GM18517 (cell line): ENCODE measurements at regions not wholly inside any gene's neighbourhood (a gene's known extent, or its start where the extent isn't known, plus 50 kb on each side); places are given as distances from the start of the nearest gene placed in this dataset.

ENCODE experiments used
- ATAC-seq: cut with Tn5 transposase; IDR thresholded peaks from one replicate; pipeline ENCODE4 v1.9.1; 2021; ENCODE audit warnings: mild to moderate bottlenecking, moderate library complexity; ENCODE audit not compliant: unreplicated experiment

- ATAC-seq, result no peak
Observed at GRCh38 chr18:56042915-56043536, 455.0 kb upstream of the TCF4 start.

- no peak for ATAC-seq
Observed at GRCh38 chr18:56038171-56039030, 450.4 kb upstream of the TCF4 start.

- ATAC-seq, result no peak
Observed at GRCh38 chr18:56036741-56037140, 448.7 kb upstream of the TCF4 start.

- no peak for ATAC-seq
Observed at GRCh38 chr18:56035546-56035945, 447.6 kb upstream of the TCF4 start.

- no peak for ATAC-seq
Observed at GRCh38 chr18:56034949-56035348, 447.0 kb upstream of the TCF4 start.

GRCh38 chr18:56030060-56030459, 442.1 kb upstream of the TCF4 start:
- ATAC-seq, result no peak

- ATAC-seq, result no peak
Observed at GRCh38 chr18:56028514-56028913, 440.5 kb upstream of the TCF4 start.

- no peak for ATAC-seq
Observed at GRCh38 chr18:56026509-56026908, 438.5 kb upstream of the TCF4 start.

- ATAC-seq, result no peak
Observed at GRCh38 chr18:56021809-56022195, 433.8 kb upstream of the TCF4 start.

- no peak for ATAC-seq
Observed at GRCh38 chr18:56021136-56021808, 433.3 kb upstream of the TCF4 start.

- no peak for ATAC-seq
Observed at GRCh38 chr18:56019908-56020307, 431.9 kb upstream of the TCF4 start.

GRCh38 chr18:56019156-56019555, 431.2 kb upstream of the TCF4 start:
- no peak for ATAC-seq

GRCh38 chr18:56009411-56009810, 421.4 kb upstream of the TCF4 start:
- ATAC-seq, result no peak

GRCh38 chr18:56003720-56004088, 415.7 kb upstream of the TCF4 start:
- no peak for ATAC-seq

GRCh38 chr18:56003009-56003719, 415.2 kb upstream of the TCF4 start:
- ATAC-seq, result no peak

- ATAC-seq, result no peak
Observed at GRCh38 chr18:56001576-56001975, 413.6 kb upstream of the TCF4 start.

- no peak for ATAC-seq
Observed at GRCh38 chr18:56000041-56000440, 412.0 kb upstream of the TCF4 start.

- ATAC-seq, result no peak
Observed at GRCh38 chr18:55999641-56000040, 411.6 kb upstream of the TCF4 start.

- ATAC-seq, result no peak
Observed at GRCh38 chr18:55998801-55999385, 410.9 kb upstream of the TCF4 start.

GRCh38 chr18:55998071-55998522, 410.1 kb upstream of the TCF4 start:
- ATAC-seq, result no peak

GRCh38 chr18:55997151-55997561, 409.2 kb upstream of the TCF4 start:
- ATAC-seq, result no peak
